Inflammatory macrophage treated with lipopolysaccharide for 1 hour (primary cell): ENCODE measurements at regions not wholly inside any gene's neighbourhood (a gene's known extent, or its start where the extent isn't known, plus 50 kb on each side); places are given as distances from the start of the nearest gene placed in this dataset.
"Not testable (repeated sequence)": the region's sequence is repeated elsewhere in the genome, so short reads cannot be mapped to it uniquely, and the experiment has no call there.

Experiments used
- DNase-seq, 2 donors: peaks; one replicate each; pipeline ENCODE4 v3.0.0-alpha.2; 2020 to 2022

DNA sequence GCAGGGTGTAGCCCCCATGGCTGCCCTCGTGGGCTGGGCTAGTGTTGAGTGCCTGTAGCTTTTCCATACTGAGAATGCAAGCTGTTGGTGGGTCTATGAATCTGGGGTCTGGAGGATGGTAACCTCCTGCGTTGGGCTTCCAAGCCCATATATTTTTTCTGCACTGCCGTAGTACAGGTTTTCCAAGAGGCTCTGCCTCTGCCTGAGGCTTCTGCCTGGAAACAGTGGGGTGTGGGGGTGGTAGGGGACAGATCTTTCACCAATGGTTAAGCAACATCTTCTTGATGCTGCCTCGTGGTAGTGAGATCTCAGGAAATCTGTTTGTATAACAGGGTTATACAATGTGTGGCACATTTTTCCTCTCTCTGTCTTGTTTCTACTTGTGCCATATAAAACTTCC is 189.0 kb upstream of the ZNF519 start:
- not testable (repeated sequence) for DNase-seq

DNA sequence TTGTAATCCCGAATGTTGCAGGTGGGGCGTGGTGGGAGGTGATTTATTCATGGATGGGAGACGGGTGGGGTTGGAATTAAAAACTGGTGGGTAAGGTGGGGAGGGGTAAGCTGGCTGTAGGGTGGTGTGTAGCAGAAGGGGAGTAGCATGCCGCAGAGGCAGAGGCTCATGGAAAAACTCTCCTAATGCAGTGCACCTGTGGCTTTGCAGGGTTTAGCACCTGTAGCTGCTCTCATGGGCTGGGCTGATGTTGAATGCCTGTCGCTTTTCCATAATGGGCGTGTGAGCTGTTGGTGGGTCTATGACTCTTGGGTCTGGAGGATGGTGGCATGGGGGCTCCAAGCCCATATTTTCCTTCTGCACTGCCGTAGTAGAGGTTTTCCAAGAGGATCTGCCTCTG is 169.0 kb upstream of the ZNF519 start:
- not testable (repeated sequence) for DNase-seq

DNA sequence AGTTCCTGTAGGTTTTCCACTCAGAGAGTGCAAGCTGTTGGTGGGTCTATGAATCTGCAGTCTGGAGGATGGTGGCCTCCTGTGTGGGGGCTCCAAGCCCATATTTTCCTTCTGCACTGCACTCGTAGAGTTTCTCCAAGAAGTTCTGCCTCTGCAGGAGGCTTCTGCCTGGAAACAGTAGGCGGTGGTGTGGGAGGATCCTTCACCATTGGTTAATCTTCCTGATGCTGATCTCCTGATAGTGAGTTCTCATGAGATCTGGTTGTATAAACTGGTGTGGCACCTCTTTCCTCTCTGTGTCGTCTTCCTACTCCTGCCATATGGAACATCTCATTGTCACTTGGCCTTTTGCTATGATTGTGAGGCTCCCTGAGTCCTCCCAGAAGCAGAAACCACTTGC is 162.8 kb upstream of the ZNF519 start:
- DNase-seq, result not testable (repeated sequence)

DNA sequence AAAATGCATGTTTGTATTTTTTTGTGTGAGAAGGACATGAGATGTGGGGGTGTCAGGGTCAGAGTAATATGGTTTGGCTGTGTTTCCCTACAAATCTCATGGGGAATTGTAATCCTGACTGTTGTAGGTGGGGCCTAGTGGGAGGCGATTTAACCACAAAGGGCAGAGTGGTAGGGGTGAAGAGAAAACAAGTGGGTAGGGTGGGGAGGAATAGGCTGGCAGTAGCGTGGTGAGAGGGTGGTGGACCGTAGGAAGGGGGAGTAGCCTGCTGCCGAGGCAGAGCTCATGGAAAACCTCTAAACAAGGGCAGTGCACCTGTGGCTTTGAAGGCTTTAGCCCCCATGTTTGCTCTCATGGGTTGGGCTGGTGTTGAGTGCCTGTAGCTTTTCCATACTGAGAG is 152.8 kb upstream of the ZNF519 start:
- no peak for DNase-seq

DNA sequence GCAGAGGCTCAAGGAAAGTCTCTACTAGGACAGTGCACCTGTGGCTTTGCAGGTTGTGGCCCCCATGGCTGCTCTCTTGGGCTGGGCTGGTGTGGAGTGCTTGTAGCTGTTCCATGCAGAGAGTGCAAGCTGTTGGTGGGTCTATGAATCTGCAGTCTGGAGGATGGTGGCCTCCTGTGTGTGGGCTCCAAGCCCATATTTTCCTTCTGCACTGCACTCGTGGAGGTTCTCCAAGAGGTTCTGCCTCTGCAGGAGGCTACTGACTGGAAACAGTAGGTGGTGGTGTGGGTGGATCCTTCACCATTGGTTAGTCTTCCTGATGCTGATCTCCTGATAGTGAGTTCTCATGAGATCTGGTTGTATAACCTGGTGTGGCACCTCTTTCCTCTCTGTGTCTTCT is 143.2 kb upstream of the ZNF519 start:
- not testable (repeated sequence) for DNase-seq

DNA sequence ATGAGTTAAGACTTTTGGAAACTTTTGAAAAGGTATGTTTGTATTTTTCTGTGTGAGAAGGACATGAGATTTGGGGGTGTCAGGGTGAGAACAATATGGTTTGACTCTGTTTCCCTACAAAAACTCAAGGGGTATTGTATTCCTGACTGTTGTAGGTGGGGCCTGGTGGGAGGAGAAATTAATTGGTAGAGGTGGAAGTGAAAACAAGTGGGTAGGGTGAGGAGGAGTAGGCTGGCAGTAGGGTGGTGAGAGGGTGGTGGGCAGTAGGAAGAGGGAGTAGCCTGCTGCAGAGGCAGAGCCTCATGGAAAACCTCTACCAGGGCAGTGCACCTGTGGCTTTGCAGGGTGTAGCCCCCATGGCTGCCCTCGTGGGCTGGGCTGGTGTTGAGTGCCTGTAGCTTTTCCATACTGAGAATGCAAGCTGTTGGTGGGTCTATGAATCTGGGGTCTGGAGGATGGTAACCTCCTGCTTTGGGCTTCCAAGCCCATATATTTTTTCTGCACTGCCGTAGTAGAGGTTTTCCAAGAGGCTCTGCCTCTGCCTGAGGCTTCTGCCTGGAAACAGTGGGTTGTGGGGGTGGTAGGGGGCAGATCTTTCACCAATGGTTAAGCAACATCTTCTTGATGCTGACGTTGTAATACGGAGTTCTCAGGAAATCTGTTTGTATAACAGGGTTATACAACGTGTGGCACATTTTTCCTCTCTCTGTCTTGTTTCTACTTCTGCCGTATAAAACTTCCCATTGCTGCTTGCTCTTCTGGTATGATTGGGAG is 133.6 kb upstream of the ZNF519 start:
- not testable (repeated sequence) for DNase-seq

DNA sequence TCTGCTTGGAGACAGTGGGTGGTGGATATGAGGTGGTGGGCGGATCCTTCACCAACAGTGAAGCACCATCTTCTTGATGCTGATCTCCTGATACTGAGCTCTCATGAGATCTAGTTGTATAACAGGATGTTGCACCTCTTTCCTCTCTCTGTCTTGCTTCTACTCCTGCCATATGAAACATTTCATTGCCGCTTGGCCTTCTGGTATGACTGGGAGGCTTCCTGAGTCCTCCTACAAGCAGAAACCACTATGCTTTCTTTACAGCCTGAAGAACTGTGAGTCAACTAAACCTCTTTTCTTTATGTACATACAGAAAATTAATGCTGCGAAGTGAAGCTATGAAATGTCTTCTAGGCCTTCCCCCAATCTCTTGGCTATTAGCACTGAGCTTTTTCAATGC is 130.6 kb upstream of the ZNF519 start:
- DNase-seq, result not testable (repeated sequence)

DNA sequence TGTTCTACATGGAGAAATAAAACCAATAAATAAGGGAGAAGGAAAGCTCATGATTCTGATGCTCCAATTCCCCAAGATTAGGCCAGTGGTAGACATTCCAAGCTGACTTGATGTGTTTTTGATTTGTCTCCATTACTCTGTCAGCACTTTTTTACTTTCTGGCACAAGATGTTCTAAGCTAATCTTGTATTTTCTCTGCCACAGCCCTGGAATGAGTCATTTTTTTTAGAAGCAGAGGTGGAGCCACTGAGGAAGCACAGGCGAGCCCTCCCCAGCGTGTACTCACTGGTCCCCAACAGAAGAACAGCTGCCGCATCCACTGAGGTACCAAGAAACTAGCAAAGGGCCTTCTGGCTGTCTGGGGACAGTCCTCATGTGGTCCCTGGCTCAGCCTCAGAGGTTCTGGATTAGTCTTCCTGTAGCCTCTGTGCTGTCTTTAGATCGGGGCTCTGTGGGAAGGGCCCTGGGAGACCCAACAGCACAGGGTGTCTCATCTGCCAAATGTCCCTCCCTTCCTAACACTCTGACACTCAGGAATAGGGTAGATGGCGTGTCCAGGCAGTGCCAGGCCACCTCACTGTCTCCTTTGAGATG is 117.9 kb upstream of the ZNF519 start:
- not testable (repeated sequence) for DNase-seq

DNA sequence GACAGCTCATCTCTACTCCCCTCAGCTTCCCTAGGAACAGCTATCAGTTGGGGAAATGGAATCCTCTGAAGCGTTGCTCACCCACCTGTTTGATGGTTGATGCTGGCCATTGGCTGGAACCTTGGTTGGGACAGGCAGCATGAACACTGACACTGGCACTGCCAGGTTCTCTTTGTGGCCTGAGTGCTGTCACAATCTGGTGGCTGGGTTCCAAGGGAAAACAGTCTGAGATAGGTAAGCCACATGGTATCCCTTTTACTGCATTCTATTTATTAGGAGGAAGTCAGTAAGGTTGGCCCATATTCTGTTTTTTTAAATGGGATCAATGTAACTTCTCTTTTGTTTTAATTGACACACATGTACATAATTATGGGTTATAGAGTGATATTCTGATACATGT is 107.0 kb upstream of the ZNF519 start:
- not testable (repeated sequence) for DNase-seq

DNA sequence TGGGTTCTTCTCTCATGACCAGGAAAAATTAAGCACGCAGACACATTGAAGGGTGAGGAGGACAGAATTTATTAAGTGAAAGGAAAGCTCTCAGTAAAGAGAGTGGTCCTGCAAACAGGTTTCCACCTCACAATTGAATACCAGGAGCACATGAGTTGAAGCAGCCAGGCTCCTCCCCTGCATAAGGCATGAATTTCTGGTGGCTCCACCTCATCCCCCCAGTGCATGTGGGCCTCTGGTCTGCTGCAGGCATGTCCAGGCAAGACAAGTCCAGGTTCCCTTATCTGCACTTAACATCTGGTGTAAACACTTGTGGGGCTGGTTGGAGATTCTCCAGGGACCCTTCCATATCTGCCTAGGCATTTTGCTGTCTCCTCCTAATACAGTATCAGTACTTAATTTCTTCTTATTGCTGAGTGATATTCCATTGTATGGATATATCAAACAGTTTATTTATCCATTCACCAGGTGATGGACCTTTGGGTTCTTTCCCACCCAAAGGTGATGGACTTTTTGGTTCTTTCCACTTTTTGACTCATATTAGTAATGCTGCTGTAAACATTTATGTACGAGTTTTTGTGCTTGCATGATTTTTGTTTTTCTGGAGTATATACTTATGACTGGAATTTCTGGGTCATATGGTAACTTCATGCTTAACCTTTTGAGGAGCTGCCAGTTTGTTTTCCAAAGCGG is 104.3 kb upstream of the ZNF519 start:
- DNase-seq, result not testable (repeated sequence)

DNA sequence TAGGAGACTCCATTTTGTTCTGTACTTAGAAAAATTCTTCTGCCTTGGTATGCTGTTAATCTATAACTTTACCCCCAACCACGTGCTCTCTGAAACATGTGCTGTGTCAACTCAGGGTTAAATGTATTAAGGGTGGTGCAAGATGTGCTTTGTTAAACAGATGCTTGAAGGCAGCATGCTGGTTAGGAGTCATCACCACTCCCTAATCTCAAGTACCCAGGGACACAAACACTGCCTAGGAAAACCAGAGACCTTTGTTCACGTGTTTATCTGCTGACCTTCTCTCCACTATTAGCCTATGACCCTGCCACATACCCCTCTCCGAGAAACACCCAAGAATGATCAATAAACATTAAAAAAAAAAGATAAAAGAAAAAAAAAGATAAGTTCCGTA is 93.0 kb upstream of the ZNF519 start:
- not testable (repeated sequence) for DNase-seq

DNA sequence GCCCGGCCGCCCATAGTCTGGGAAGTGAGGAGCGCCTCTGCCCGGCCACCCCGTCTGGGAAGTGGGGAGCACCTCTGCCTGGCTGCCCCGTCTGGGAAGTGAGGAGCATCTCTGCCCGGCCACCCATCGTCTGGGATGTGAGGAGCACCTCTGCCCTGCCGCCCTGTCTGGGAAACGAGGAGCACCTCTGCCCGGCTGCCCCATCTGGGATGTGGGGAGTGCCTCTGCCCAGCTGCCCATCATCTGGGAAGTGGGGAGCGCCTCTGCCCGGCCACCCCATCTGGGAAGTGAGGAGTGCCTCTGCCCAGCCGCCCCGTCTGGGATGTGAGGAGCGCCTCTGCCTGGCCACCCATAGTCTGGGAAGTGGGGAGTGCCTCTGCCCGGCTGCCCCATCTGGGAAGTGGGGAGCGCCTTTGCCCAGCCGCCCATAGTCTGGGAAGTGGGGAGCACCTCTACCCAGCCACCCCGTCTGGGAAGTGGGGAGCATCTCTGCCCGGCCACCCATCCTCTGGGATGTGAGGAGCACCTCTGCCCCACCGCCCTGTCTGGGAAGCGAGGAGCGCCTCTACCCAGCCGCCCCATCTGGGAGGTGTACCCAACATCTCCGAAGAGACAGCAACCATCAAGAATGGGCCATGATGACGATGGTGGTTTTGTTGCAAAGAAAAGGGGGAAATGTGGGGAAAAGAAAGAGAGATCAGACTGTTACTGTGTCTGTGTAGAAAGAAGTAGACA is 92.5 kb upstream of the ZNF519 start:
- DNase-seq, result not testable (repeated sequence)

DNA sequence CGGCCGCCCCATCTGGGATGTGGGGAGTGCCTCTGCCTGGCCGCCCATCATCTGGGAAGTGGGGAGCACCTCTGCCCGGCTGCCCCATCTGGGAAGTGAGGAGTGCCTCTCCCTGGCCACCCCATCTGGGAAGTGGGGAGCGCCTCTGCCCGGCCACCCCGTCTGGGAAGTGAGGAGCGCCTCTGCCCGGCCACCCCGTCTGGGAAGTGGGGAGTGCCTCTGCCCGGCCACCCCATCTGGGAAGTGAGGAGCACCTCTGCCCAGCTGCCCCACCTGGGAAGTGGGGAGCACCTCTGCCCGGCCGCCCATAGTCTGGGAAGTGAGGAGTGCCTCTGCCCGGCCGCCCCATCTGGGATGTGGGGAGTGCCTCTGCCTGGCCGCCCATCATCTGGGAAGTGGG is 91.7 kb upstream of the ZNF519 start:
- DNase-seq, result not testable (repeated sequence)

DNA sequence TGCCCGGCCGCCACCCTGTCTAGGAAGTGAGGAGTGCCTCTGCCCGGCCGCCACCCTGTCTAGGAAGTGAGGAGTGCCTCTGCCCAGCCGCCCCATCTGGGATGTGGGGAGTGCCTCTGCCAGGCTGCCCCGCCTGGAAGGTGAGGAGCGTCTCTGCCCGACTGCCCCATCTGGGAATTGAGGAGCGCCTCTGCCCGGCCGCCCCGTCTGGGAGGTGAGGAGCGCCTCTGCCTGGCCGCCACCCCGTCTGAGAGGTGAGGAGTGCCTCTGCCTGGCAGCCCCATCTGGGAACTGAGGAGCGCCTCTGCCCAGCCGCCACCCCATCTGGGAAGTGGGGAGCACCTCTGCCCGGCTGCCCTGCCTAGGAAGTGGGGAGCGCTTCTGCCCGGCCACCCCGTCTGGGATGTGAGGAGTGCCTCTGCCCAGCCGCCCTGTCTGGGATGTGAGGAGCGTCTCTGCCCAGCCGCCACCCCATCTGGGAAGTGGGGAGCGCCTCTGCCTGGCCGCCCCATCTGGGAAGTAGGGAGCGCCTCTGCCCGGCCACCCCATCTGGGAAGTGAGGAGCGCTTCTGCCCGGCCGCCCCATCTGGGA is 91.1 kb upstream of the ZNF519 start:
- DNase-seq, result not testable (repeated sequence)

DNA sequence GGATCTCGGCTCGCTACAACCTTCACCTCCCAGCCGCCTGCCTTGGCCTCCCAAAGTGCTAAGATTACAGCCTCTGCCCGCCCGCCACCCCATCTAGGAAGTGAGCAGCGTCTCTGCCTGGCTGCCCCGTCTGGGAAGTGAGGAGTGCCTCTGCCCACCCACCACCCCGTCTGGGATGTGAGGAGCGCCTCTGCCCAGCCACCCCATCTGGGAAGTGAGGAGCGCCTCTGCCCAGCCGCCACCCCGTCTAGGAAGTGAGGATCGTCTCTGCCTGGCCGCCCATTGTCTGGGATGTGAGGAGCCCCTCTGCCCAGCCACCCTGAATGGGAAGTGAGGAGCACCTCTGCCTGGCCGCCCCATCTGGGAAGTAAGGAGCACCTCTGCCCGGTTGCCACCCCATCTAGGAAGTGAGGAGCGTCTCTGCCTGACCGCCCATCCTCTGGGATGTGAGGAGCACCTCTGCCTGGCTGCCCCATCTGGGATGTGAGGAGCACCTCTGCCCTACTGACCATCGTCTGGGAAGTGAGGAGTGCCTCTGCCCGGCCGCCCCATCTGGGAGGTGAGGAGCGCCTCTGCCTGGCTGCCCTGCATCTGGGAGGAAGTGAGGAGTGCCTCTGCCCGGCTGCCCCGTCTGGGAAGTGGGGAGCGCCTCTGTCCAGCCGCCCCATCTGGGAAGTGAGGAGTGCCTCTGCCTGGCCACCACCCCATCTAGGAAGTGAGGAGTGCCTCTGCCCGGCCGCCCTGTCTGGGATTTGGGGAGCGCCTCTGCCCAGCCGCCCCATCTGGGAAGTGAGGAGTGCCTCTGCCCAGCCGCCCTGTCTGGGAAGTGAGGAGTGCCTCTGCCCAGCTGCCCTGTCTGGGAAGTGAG is 90.4 kb upstream of the ZNF519 start:
- not testable (repeated sequence) for DNase-seq

DNA sequence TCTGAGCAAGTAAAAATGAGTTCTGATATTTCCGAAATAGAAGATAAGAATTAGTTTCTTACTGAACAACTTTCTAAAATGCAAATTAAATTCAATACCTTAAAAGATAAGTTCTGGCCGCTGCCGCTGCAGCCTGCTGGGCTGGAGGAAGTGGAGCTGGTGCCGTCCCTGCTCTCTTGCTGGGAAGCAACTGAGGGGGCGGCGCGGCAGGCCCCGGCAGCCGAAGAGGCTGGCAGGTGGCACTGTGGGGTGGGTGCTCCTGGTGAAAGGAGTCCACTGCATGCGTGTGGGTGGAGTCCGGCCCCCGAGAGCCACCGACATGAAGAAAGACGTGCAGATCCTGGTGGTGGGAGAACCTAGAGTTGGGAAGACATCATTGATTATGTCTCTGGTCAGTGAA is 89.5 kb upstream of the ZNF519 start:
- DNase-seq, result no peak

DNA sequence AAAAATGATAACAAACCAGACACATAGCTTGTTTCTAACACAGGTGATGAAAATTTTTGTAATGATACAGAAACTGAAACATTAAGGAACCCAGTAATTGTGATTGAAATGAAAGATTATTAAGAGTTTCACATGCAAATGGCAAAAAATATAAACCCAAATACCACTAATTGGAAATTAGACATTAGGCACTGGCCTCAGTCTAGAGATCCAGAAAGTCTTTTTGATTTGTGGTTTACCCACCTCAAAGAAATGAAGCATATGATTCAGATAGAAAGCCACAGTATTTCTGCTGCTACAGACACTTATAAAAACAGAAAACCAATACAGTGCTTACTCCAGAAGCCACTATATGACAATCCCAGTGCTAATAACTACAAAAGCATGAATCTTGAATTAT is 83.7 kb upstream of the ZNF519 start:
- not testable (repeated sequence) for DNase-seq

DNA sequence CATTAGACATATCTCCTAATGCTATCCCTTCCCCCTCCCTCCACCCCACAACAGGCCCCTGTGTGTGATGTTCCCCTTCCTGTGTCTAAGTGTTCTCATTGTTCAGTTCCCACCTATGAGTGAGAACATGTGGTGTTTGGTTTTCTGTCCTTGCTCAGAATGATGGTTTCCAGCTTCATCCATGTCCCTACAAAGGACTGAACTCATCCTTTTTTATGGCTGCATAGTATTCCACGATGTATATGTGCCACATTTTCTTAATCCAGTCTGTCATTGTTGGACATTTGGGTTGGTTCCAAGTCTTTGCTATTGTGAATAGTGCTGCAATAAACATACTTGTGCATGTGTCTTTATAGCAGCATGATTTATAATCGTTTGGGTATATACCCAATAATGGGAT is 71.2 kb upstream of the ZNF519 start:
- not testable (repeated sequence) for DNase-seq

DNA sequence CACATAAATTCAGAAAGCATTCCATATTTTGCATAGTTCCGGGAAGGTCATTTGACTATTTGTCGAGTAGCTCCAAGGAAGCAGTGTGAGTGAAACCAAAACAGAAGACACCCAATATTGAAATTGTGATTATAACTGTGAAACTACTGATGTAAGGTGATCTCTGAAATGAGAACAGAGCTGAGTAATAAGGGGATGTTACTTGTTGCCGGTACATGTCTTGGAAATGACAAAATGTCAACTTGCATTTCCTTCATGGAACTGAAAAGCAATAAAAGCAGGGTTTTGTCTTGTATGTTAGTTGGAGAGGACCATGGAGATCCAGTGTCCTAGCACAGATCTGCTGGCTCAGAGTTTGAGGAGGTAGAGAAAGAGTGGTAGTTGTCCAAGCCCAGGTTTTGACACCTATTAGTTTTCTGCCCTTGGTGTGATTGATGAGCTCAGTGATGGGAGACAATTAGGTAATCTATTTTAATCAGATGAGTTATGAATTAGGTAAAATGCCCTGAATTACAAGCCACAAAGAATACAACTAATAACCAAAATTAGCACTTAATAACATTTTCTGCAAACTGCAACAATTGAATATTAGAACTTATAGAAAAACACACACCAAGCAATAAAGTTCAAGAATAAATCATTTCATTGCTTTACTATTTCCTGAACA is 58.7 kb upstream of the ZNF519 start:
- not testable (repeated sequence) for DNase-seq

DNA sequence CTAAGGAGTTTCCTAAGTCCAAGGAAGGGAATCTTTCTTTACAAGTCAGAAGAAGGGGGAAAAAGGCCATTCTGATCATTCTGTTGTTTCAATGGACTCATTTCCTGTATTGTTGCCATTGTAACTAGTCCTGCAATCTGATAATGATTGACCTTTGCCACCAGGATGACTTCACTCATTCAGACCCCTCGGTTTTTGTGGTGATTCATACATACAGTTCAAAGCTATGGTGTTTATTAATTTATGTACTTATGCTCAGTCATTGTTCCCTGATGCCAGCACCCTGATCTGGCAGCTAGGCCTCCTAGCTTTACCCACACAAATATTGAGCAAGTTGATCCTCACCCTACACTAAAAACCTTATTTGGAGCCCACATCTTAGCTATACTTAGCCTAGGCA is 57.6 kb upstream of the ZNF519 start:
- DNase-seq, result no peak

DNA sequence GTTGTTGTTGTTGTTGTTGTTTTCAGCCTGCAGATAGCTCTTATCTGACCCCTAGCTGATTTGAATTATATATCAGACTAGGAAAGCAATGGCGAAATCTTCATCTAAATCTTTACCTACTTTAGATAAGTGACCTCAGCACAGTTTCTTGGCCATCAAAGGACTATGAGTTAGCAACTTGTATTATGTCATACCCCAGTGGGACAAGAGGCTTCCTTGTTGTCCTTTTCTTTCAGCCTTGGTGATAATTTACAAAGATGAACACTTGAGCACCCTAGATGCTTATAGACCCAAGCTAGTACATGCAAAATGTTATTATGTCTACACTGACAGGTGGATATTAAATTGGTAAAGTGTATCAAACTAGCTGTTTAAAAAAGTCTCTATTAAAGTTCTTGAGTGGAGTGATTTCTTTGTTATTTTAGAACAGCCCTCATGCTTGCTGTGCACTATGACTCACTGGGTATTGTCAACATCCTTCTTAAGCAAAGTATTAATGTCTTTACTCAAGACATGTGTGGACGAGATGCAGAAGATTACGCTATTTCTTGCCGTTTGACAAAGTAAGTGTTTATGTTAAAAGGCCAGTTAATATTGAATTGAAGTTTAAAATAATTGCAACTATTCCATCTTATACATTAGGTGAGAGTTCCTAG is 56.6 kb upstream of the ZNF519 start:
- not testable (repeated sequence) for DNase-seq
